ENCODE measurements at regions not wholly inside any gene's neighbourhood (a gene's known extent, or its start where the extent isn't known, plus 50 kb on each side); places are given as distances from the start of the nearest gene placed in this dataset.

GRCh38 chr2:172232708-172233396, 130.2 kb upstream of the DLX2 start:
- no peak for DNase-seq

GRCh38 chr2:172233987-172234715, 131.5 kb upstream of the DLX2 start:
- DNase-seq = no peak

- no peak for DNase-seq
Measured at GRCh38 chr2:172234716-172235691, 132.3 kb upstream of the DLX2 start.

DNA sequence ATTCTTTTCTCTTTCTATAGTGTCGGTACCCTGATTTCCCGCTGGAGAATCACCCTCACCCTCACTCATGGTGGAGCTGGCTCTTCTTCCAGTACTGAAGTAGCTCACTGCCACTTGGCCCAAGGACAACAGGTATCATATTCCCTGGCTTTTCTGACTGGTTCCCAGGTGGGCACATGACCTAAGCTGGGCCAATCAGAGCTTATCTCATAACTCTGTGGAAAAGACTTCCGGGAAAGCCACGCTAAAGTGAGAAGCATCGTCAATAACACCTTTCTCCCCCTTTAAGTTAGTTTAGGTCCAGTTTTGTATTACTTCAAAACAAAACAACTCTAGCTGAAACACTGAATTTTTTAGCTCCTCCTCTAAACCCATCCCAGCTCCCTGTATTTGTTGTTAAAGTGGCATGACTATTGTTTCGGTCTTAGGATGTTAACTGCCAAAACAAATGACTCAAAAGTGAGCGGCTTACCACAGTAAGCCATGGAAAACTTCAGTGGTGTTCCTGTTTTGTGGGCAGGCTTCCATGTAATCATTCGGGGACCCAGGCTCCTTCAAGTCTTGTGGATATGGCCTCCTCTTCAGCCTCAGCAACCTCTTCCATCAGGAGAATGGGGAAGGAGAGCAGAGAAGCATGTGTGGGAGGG, 137.4 kb upstream of the DLX2 start:
- DNase-seq = no peak

- no peak for DNase-seq
Measured at GRCh38 chr2:172241222-172241621, 138.5 kb upstream of the DLX2 start.

DNA sequence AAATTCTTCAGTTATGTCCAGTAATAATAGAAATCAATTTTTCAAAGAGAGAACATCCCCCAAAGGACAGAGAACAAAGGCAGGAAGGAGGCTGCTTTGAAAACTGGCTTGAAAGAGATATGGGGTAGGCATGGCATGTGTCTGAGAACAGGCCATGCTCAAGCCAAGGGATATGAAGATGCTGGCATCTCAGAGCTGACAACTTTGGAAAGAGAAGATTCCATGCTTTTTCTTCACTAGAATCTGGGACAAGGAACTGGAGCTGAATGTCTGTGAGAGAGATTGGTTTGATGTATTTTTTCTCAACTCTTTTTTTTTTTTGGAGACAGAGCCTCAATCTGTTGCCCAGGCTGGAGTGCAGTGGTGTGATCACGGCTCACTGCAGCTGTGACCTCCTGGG, 139.8 kb upstream of the DLX2 start:
- DNase-seq = no peak

- DNase-seq = no peak
Measured at GRCh38 chr2:172242961-172243360, 140.3 kb upstream of the DLX2 start.

- no peak for DNase-seq
Measured at GRCh38 chr2:172244419-172245130, 141.9 kb upstream of the DLX2 start.

DNA sequence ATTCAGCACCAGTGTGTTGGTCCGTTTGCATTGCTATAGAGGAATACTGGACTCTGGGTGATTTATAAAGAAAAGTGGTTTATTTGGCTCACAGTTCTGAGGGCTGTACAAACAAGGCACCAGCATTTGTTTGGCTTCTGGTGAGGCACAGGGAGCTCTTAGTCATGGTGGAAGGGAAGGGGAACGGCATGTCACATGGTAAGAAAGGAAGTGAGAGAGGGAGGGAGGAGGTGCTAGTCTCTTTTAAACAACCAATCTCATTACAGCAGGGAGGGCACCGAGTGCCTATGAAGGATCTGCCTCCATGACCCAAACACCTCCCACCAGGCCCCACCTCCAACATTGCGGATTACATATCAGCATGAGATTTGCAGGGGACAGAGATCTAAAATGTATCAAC, 143.9 kb upstream of the DLX2 start:
- DNase-seq = no peak

DNA sequence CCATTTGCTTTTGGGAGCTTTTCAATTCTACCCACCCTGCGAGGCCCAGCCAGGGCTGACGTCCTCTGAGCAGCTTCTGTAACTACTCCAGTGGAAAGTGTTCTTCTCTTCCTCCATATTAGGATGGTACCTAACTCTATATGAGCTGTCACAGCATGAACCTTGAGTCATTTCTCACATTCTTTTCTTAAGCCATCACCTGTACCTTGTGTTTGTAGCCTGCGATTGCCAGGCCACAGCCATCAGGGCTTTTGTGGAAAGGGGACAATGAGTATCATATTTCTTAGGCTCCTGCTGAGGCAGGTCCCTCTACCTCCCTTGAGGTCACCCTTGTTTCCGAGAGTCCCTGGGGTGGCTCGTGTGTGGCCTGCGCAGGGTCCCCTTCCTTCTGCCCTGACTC, 144.5 kb upstream of the DLX2 start:
- no peak for DNase-seq

- no peak for DNase-seq
Measured at GRCh38 chr2:172248381-172248780, 145.7 kb upstream of the DLX2 start.

GRCh38 chr2:172248785-172249187, 146.1 kb upstream of the DLX2 start:
- no peak for DNase-seq

DNA sequence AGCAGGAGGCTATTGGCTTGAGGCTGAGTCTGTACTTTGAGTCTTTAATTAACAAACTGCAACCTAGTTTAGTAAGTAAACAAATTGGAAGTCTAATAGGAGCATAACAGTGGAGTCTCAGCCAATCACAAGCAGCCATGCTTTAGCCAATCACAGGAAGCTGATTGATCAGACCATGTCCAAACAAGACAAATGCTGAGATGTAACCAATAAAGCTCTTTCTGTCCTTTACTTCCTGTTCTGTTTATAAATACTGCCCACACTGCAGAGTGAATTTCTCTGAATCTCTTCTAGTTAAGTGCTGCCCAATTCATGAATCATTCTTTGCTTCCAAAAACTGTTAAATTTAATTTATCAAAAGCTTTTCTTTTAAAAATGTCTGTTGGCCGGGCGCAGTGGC, 146.6 kb upstream of the DLX2 start:
- DNase-seq = no peak

DNA sequence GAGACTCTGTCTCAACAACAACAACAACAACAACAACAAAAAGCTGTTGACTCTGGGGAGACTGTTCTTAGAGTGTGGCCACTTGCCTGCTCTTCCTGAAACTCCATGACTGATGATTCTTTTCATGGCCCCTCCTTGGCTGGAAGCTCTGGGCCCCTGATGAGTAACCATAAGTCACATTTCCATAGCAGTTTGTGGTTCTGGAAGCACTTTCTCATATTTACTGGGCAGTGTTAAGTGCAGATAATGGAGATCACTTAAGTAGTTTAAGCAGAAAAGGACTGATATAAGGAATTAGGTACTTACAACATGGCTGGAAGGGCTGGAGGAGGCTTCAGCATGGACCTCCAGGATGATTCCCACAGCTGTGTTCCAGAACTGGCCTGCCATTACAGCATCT, 147.3 kb upstream of the DLX2 start:
- no peak for DNase-seq

DNA sequence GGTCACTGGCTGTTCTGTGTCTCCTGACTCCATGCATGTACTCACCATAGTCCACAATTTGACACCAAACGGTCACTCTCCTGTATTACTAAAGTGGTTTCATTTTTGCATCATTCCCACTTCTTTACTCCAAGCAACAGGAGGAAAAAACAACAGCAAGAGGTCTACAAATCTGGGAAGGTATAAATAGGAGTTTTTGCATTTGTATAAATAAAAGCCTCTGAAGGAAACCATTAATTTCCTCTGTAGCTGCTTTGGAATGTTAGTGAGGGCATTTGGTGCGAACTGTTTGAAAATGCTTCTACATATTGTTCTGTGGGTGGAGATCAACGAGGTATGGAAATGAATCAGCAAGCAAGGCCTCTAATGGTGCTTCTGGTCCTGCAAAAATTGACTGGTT, 148.5 kb upstream of the DLX2 start:
- DNase-seq = no peak

DNA sequence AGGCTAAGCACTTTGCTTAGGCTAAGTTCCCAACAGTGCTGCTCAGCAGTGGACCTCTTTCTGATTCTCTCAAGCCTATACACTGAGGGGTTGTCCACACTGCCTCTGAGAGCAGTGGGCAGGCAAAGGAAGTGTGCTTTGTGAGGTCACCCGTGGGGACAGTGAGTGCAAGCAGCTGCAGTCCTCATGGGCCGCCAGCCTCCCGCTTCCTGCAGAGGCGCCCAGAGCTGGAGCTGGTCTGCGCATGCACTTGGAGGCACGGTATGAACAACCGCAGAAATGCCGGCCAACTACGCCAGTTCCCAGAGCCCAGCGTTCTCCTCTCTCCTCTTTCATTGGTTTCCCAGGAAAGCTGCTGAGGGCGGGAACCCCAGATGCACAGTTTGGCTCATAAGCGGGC, 149.5 kb upstream of the DLX2 start:
- no peak for DNase-seq

GRCh38 chr2:172253190-172254052, 150.7 kb upstream of the DLX2 start:
- DNase-seq = peak; percentile 52 to 55

DNA sequence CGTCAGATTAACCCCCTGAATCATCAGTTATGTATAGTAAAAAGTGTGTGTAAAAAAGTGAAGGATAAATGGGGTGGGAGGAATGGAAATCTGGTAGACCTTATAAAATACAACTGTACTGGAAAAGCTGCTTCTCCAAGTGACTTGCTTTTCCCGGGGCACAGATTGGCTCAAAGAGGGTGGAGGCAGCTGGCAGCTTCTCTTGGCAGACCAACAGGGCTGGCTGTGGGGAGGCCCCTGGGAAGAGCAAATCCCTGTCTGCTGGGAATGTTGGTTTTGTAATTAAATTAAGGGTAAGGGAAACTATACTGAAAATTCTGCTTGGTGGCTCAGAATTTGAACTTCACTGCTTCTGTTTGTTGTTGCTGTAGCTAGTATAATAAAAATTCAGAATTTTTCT, 154.2 kb upstream of the DLX2 start:
- DNase-seq = no peak

GRCh38 chr2:172259827-172260226, 157.1 kb upstream of the DLX2 start:
- DNase-seq = no peak

- no peak for DNase-seq
Measured at GRCh38 chr2:172260336-172260735, 157.6 kb upstream of the DLX2 start.

- no peak for DNase-seq
Measured at GRCh38 chr2:172261292-172261691, 158.6 kb upstream of the DLX2 start.

Measured in AML-193 (cell line).